ENCODE measurements at regions not wholly inside any gene's neighbourhood (a gene's known extent, or its start where the extent isn't known, plus 50 kb on each side); places are given as distances from the start of the nearest gene placed in this dataset.

- TF ChIP-seq OSR1 (CRISPR knock-in tag; IDR thresholded peaks at IDR 0.05) (no peak), BACH2 (CRISPR knock-in tag; IDR thresholded peaks at IDR 0.05; ENCODE audit: borderline replicate concordance) (no peak), ZNF70 (CRISPR knock-in tag; IDR thresholded peaks at IDR 0.05) (no peak), CSRNP3 (CRISPR knock-in tag; IDR thresholded peaks at IDR 0.05) (no peak)
- ATAC-seq, result no peak
Observed at GRCh38 chr18:78099979-78100588, 850.4 kb downstream of the GALR1 start.

- TF ChIP-seq ZNF565 (CRISPR knock-in tag; conservative IDR thresholded peaks at IDR 0.05; ENCODE audit: low read depth) (no peak), ZFP30 (CRISPR knock-in tag; IDR thresholded peaks at IDR 0.05) (no peak), POU6F1 (CRISPR knock-in tag; IDR thresholded peaks at IDR 0.05; ENCODE audit: borderline replicate concordance, low read depth) (no peak), CSRNP3 (CRISPR knock-in tag; IDR thresholded peaks at IDR 0.05) (no peak), OSR1 (CRISPR knock-in tag; IDR thresholded peaks at IDR 0.05) (no peak), CREB5 (CRISPR knock-in tag; IDR thresholded peaks at IDR 0.05; ENCODE audit: low read depth) (no peak)
Observed at GRCh38 chr18:78101091-78101490, 851.4 kb downstream of the GALR1 start.

GRCh38 chr18:78102135-78102534 is 852.5 kb downstream of the GALR1 start:
- TF ChIP-seq ZNF70 (CRISPR knock-in tag; IDR thresholded peaks at IDR 0.05) (no peak), PATZ1 (CRISPR knock-in tag; IDR thresholded peaks at IDR 0.05; ENCODE audit: borderline replicate concordance) (no peak), CREB5 (CRISPR knock-in tag; IDR thresholded peaks at IDR 0.05; ENCODE audit: low read depth) (no peak), GLIS3 (CRISPR knock-in tag; IDR thresholded peaks at IDR 0.05) (no peak)
- ATAC-seq, result no peak

More at GRCh38 chr18:78101091-78101490, 851.4 kb downstream of the GALR1 start:
- no peak for ATAC-seq

- no peak for ATAC-seq
- no peak for TF ChIP-seq ESRRG (CRISPR knock-in tag; IDR thresholded peaks at IDR 0.05)
- no peak for TF ChIP-seq ZC3H10 (CRISPR knock-in tag; IDR thresholded peaks at IDR 0.05)
- TF ChIP-seq CREB5 (CRISPR knock-in tag; IDR thresholded peaks at IDR 0.05; ENCODE audit: low read depth), result no peak
- no peak for TF ChIP-seq TCF4 (CRISPR knock-in tag; IDR thresholded peaks at IDR 0.05; ENCODE audit: borderline replicate concordance)
- no peak for TF ChIP-seq POU6F1 (CRISPR knock-in tag; IDR thresholded peaks at IDR 0.05; ENCODE audit: borderline replicate concordance, low read depth)
- TF ChIP-seq CSDC2 (CRISPR knock-in tag; IDR thresholded peaks at IDR 0.05), result no peak
- TF ChIP-seq ZNF8 (CRISPR knock-in tag; IDR thresholded peaks at IDR 0.05), result no peak
- TF ChIP-seq ISL1 (CRISPR knock-in tag; IDR thresholded peaks at IDR 0.05), result no peak
- TF ChIP-seq PATZ1 (CRISPR knock-in tag; IDR thresholded peaks at IDR 0.05; ENCODE audit: borderline replicate concordance), result no peak
- no peak for TF ChIP-seq CSRNP3 (CRISPR knock-in tag; IDR thresholded peaks at IDR 0.05)
Observed at GRCh38 chr18:78105611-78106010, 856.0 kb downstream of the GALR1 start.
